ENCODE measurements at regions not wholly inside any gene's neighbourhood (a gene's known extent, or its start where the extent isn't known, plus 50 kb on each side); places are given as distances from the start of the nearest gene placed in this dataset.

- no peak for DNase-seq (ENCODE audit: low read depth in 6 of 9, low spot score in 9 of 9)
- WGBS, result 78% methylated on average over 3 of the region's 3 CpGs
These were observed 394.8 kb downstream of the NR2F1-AS1 start for GRCh38 chr5:93186076-93186682.

GRCh38 chr5:93184041-93184440 lies 397.0 kb downstream of the NR2F1-AS1 start:
- no peak for DNase-seq (ENCODE audit: low read depth in 6 of 9, low spot score in 9 of 9)
- Histone ChIP-seq H3K4me1 (ENCODE audit: control insufficient read depth in 2 of 2, insufficient read depth in 2 of 2, low read length in 2 of 2) (no peaks in the 10 kb centered on the region), H3K4me3 (ENCODE audit: low read length in 2 of 2) (no peak overlapping the region), H3K27ac (ENCODE audit: low read depth in 1 of 2, low read length in 1 of 2) (no peak overlapping the region), H3K27me3 (ENCODE audit: control insufficient read depth in 2 of 2, insufficient read depth in 1 of 2, low read length in 1 of 2) (no peaks in the 10 kb centered on the region), H3K36me3 (ENCODE audit: control insufficient read depth in 2 of 2, insufficient read depth in 2 of 2, low read length in 1 of 2) (no peaks in the 10 kb centered on the region), H3K9me3 (ENCODE audit: control insufficient read depth in 2 of 2, insufficient read depth in 1 of 2, low read length in 1 of 2) (peaks cover 0 to 2% of the 10 kb centered on the region in 2 donors)
- 44% methylated on average over 1 of the region's 1 CpG for WGBS

More at GRCh38 chr5:93186076-93186682, 394.8 kb downstream of the NR2F1-AS1 start:
- H3K4me1 ChIP-seq (ENCODE audit: control insufficient read depth in 2 of 2, insufficient read depth in 2 of 2, low read length in 2 of 2), result no peaks in the 10 kb centered on the region
- no peaks in the 10 kb centered on the region for H3K36me3 ChIP-seq (ENCODE audit: control insufficient read depth in 2 of 2, insufficient read depth in 2 of 2, low read length in 1 of 2)
- no peaks in the 10 kb centered on the region for H3K27me3 ChIP-seq (ENCODE audit: control insufficient read depth in 2 of 2, insufficient read depth in 1 of 2, low read length in 1 of 2)
- no peak overlapping the region for H3K4me3 ChIP-seq (ENCODE audit: low read length in 2 of 2)
- peaks cover 0 to 2% of the 10 kb centered on the region in 2 donors for H3K9me3 ChIP-seq (ENCODE audit: control insufficient read depth in 2 of 2, insufficient read depth in 1 of 2, low read length in 1 of 2)
- no peak overlapping the region for H3K27ac ChIP-seq (ENCODE audit: low read depth in 1 of 2, low read length in 1 of 2)

- Histone ChIP-seq H3K4me3 (ENCODE audit: low read length in 2 of 2) (no peak overlapping the region), H3K9me3 (ENCODE audit: control insufficient read depth in 2 of 2, insufficient read depth in 1 of 2, low read length in 1 of 2) (no peaks in the 10 kb centered on the region), H3K4me1 (ENCODE audit: control insufficient read depth in 2 of 2, insufficient read depth in 2 of 2, low read length in 2 of 2) (no peaks in the 10 kb centered on the region), H3K36me3 (ENCODE audit: control insufficient read depth in 2 of 2, insufficient read depth in 2 of 2, low read length in 1 of 2) (no peaks in the 10 kb centered on the region), H3K27me3 (ENCODE audit: control insufficient read depth in 2 of 2, insufficient read depth in 1 of 2, low read length in 1 of 2) (no peaks in the 10 kb centered on the region), H3K27ac (ENCODE audit: low read depth in 1 of 2, low read length in 1 of 2) (no peak overlapping the region)
- no peak for DNase-seq (ENCODE audit: low read depth in 6 of 9, low spot score in 9 of 9)
- WGBS, result 85% methylated on average over 1 of the region's 1 CpG
These were observed 401.6 kb downstream of the NR2F1-AS1 start for GRCh38 chr5:93179466-93179865.

- Histone ChIP-seq H3K9me3 (ENCODE audit: control insufficient read depth in 2 of 2, insufficient read depth in 1 of 2, low read length in 1 of 2) (peaks cover 0 to 7% of the 10 kb centered on the region in 2 donors), H3K4me1 (ENCODE audit: control insufficient read depth in 2 of 2, insufficient read depth in 2 of 2, low read length in 2 of 2) (no peaks in the 10 kb centered on the region), H3K27ac (ENCODE audit: low read depth in 1 of 2, low read length in 1 of 2) (no peak overlapping the region), H3K27me3 (ENCODE audit: control insufficient read depth in 2 of 2, insufficient read depth in 1 of 2, low read length in 1 of 2) (no peaks in the 10 kb centered on the region), H3K4me3 (ENCODE audit: low read length in 2 of 2) (no peak overlapping the region), H3K36me3 (ENCODE audit: control insufficient read depth in 2 of 2, insufficient read depth in 2 of 2, low read length in 1 of 2) (no peaks in the 10 kb centered on the region)
- WGBS, result 89% methylated on average over 1 of the region's 1 CpG
- DNase-seq (ENCODE audit: low read depth in 6 of 9, low spot score in 9 of 9), result no peak
These were observed 406.1 kb downstream of the NR2F1-AS1 start for GRCh38 chr5:93174930-93175329.

GRCh38 chr5:93165559-93165958 lies 415.5 kb downstream of the NR2F1-AS1 start:
- WGBS, result 34% methylated on average over 2 of the region's 2 CpGs
- no peaks in the 10 kb centered on the region for H3K4me1 ChIP-seq (ENCODE audit: control insufficient read depth in 2 of 2, insufficient read depth in 2 of 2, low read length in 2 of 2)
- H3K4me3 ChIP-seq (ENCODE audit: low read length in 2 of 2), result no peak overlapping the region

GRCh38 chr5:93164690-93165089 lies 416.3 kb downstream of the NR2F1-AS1 start:
- no peaks in the 10 kb centered on the region for H3K9me3 ChIP-seq (ENCODE audit: control insufficient read depth in 2 of 2, insufficient read depth in 1 of 2, low read length in 1 of 2)
- no peaks in the 10 kb centered on the region for H3K36me3 ChIP-seq (ENCODE audit: control insufficient read depth in 2 of 2, insufficient read depth in 2 of 2, low read length in 1 of 2)
- H3K4me1 ChIP-seq (ENCODE audit: control insufficient read depth in 2 of 2, insufficient read depth in 2 of 2, low read length in 2 of 2), result no peaks in the 10 kb centered on the region
- DNase-seq (ENCODE audit: low read depth in 6 of 9, low spot score in 9 of 9), result no peak
- H3K27me3 ChIP-seq (ENCODE audit: control insufficient read depth in 2 of 2, insufficient read depth in 1 of 2, low read length in 1 of 2), result no peaks in the 10 kb centered on the region
- H3K27ac ChIP-seq (ENCODE audit: low read depth in 1 of 2, low read length in 1 of 2), result no peak overlapping the region
- WGBS, result 83% methylated on average over 2 of the region's 2 CpGs
- H3K4me3 ChIP-seq (ENCODE audit: low read length in 2 of 2), result no peak overlapping the region

More at GRCh38 chr5:93165559-93165958, 415.5 kb downstream of the NR2F1-AS1 start:
- no peaks in the 10 kb centered on the region for H3K9me3 ChIP-seq (ENCODE audit: control insufficient read depth in 2 of 2, insufficient read depth in 1 of 2, low read length in 1 of 2)
- H3K27me3 ChIP-seq (ENCODE audit: control insufficient read depth in 2 of 2, insufficient read depth in 1 of 2, low read length in 1 of 2), result no peaks in the 10 kb centered on the region
- H3K27ac ChIP-seq (ENCODE audit: low read depth in 1 of 2, low read length in 1 of 2), result no peak overlapping the region
- no peak for DNase-seq (ENCODE audit: low read depth in 6 of 9, low spot score in 9 of 9)
- H3K36me3 ChIP-seq (ENCODE audit: control insufficient read depth in 2 of 2, insufficient read depth in 2 of 2, low read length in 1 of 2), result no peaks in the 10 kb centered on the region

GRCh38 chr5:93163010-93163663 lies 417.9 kb downstream of the NR2F1-AS1 start:
- no peak for DNase-seq (ENCODE audit: low read depth in 6 of 9, low spot score in 9 of 9)
- no peak overlapping the region for H3K27ac ChIP-seq (ENCODE audit: low read depth in 1 of 2, low read length in 1 of 2)
- no peaks in the 10 kb centered on the region for H3K27me3 ChIP-seq (ENCODE audit: control insufficient read depth in 2 of 2, insufficient read depth in 1 of 2, low read length in 1 of 2)
- H3K4me1 ChIP-seq (ENCODE audit: control insufficient read depth in 2 of 2, insufficient read depth in 2 of 2, low read length in 2 of 2), result no peaks in the 10 kb centered on the region
- no peaks in the 10 kb centered on the region for H3K36me3 ChIP-seq (ENCODE audit: control insufficient read depth in 2 of 2, insufficient read depth in 2 of 2, low read length in 1 of 2)
- H3K9me3 ChIP-seq (ENCODE audit: control insufficient read depth in 2 of 2, insufficient read depth in 1 of 2, low read length in 1 of 2), result no peaks in the 10 kb centered on the region
- H3K4me3 ChIP-seq (ENCODE audit: low read length in 2 of 2), result no peak overlapping the region

GRCh38 chr5:93161661-93162654 lies 419.1 kb downstream of the NR2F1-AS1 start:
- H3K9me3 ChIP-seq (ENCODE audit: control insufficient read depth in 2 of 2, insufficient read depth in 1 of 2, low read length in 1 of 2), result no peaks in the 10 kb centered on the region
- peak overlapping the region in 1 of 2 donors; percentile 19 for H3K27ac ChIP-seq (ENCODE audit: low read depth in 1 of 2, low read length in 1 of 2)
- H3K27me3 ChIP-seq (ENCODE audit: control insufficient read depth in 2 of 2, insufficient read depth in 1 of 2, low read length in 1 of 2), result no peaks in the 10 kb centered on the region
- DNase-seq (ENCODE audit: low read depth in 6 of 9, low spot score in 9 of 9), result no peak
- H3K4me1 ChIP-seq (ENCODE audit: control insufficient read depth in 2 of 2, insufficient read depth in 2 of 2, low read length in 2 of 2), result no peaks in the 10 kb centered on the region
- no peak overlapping the region for H3K4me3 ChIP-seq (ENCODE audit: low read length in 2 of 2)
- no peaks in the 10 kb centered on the region for H3K36me3 ChIP-seq (ENCODE audit: control insufficient read depth in 2 of 2, insufficient read depth in 2 of 2, low read length in 1 of 2)
- WGBS, result 77% methylated on average over 1 of the region's 1 CpG

GRCh38 chr5:93158841-93159240 lies 422.2 kb downstream of the NR2F1-AS1 start:
- no peaks in the 10 kb centered on the region for H3K4me1 ChIP-seq (ENCODE audit: control insufficient read depth in 2 of 2, insufficient read depth in 2 of 2, low read length in 2 of 2)
- DNase-seq (ENCODE audit: low read depth in 6 of 9, low spot score in 9 of 9), result no peak
- H3K9me3 ChIP-seq (ENCODE audit: control insufficient read depth in 2 of 2, insufficient read depth in 1 of 2, low read length in 1 of 2), result no peaks in the 10 kb centered on the region

More at GRCh38 chr5:93158841-93159240, 422.2 kb downstream of the NR2F1-AS1 start:
- H3K27ac ChIP-seq (ENCODE audit: low read depth in 1 of 2, low read length in 1 of 2), result no peak overlapping the region
- H3K4me3 ChIP-seq (ENCODE audit: low read length in 2 of 2), result no peak overlapping the region
- H3K36me3 ChIP-seq (ENCODE audit: control insufficient read depth in 2 of 2, insufficient read depth in 2 of 2, low read length in 1 of 2), result no peaks in the 10 kb centered on the region
- WGBS, result 91% methylated on average over 3 of the region's 3 CpGs
- H3K27me3 ChIP-seq (ENCODE audit: control insufficient read depth in 2 of 2, insufficient read depth in 1 of 2, low read length in 1 of 2), result no peaks in the 10 kb centered on the region
